GM12878 (cell line): ENCODE measurements at regions not wholly inside any gene's neighbourhood (a gene's known extent, or its start where the extent isn't known, plus 50 kb on each side); places are given as distances from the start of the nearest gene placed in this dataset.

Source experiments
- ATAC-seq: fragments of 200-7000 bp; cut with Tn5 transposase; 3 replicates; pipeline ENCODE4 v1.9.1; 2020; ENCODE audit warnings: mild to moderate bottlenecking, moderate library complexity
- BruUV-seq: library from RNA; stranded (reverse); fragments of 400-500 nt; replicated peaks from 2 replicates; lab custom pipeline; 2021; lab: Mats Ljungman, UMichigan
- CTCF ChIA-PET: fragments of 300-600 bp; sonication (Branson Sonifier 250); formaldehyde crosslinking; extraction: SDS; loops from one replicate; lab custom pipeline; 2021; ENCODE audit warnings: inconsistent platforms; lab: Yijun Ruan, JAX
- POLR2A ChIA-PET: fragments of 350-600 bp; formaldehyde crosslinking; extraction: SDS; loops from one replicate; lab custom pipeline; 2021; ENCODE audit warnings: inconsistent platforms; lab: Charles Lee
- RAD21 ChIA-PET: fragments of 300-600 bp; sonication (Branson Sonifier 250); formaldehyde crosslinking; loops from one replicate; lab custom pipeline; 2023; ENCODE audit warnings: antibody characterized with exemption; ENCODE audit not compliant: unreplicated experiment; lab: Charles Lee
- SMC1A ChIA-PET: fragments of 300-600 bp; sonication (Branson Sonifier 250); formaldehyde crosslinking; loops from one replicate; lab custom pipeline; 2023; ENCODE audit not compliant: unreplicated experiment, uncharacterized antibody; lab: Charles Lee
- DNase-seq: peaks from one replicate; pipeline ENCODE4 v3.0.0-alpha.2; 2011; ENCODE audit warnings: low read depth, low spot score
- FAIRE-seq: peaks from 3 replicates; lab custom pipeline; 2011; peaks lifted over from hg19 to GRCh38; lab: Jason Lieb, UNC
- H2AFZ ChIP-seq: 2 replicates; pipeline ENCODE4 v1.6.0; 2011; ENCODE audit warnings: low read depth, low read length, control low read depth; ENCODE audit not compliant: control insufficient read depth
- H3K27ac ChIP-seq: 2 replicates; pipeline ENCODE4 v1.5.1; 2011; ENCODE audit warnings: control low read depth; ENCODE audit not compliant: control insufficient read depth, insufficient read depth
- H3K27me3 ChIP-seq, 2 experiments: replicated peaks in 1 of 2; 2 replicates each; pipeline versions ENCODE4 v1.6.0 to v1.6.1; 2011; ENCODE audit warnings: low read length in 1 of 2; ENCODE audit not compliant: control insufficient read depth in 2 of 2, insufficient read depth in 2 of 2
- H3K36me3 ChIP-seq, 2 experiments: 2 replicates each; pipeline ENCODE4 v1.5.1; 2011; ENCODE audit warnings: low read length in 1 of 2; ENCODE audit not compliant: control insufficient read depth in 2 of 2, insufficient read depth in 2 of 2
- H3K4me1 ChIP-seq: 2 replicates; pipeline ENCODE4 v1.6.1; 2011; ENCODE audit warnings: mild to moderate bottlenecking, low read length, moderate library complexity, mixed read lengths; ENCODE audit not compliant: control insufficient read depth, insufficient read depth
- H3K4me2 ChIP-seq: 2 replicates; pipeline ENCODE4 v1.6.0; 2011; ENCODE audit warnings: control low read depth; ENCODE audit not compliant: control insufficient read depth, insufficient read depth
- H3K4me3 ChIP-seq: fragments of 200-600 bp; sonication (generic); 2 replicates; pipeline ENCODE4 v1.5.1; 2016
- H3K79me2 ChIP-seq: 2 replicates; pipeline ENCODE4 v1.6.0; 2011; ENCODE audit warnings: low read length; ENCODE audit not compliant: control insufficient read depth, insufficient read depth
- H3K9ac ChIP-seq: 2 replicates; pipeline ENCODE4 v1.8.0; 2011; ENCODE audit warnings: low read length, control low read depth, mixed read lengths; ENCODE audit not compliant: control insufficient read depth, insufficient read depth
- H3K9me3 ChIP-seq: replicated peaks from 3 replicates; pipeline ENCODE4 v1.5.1; 2011; ENCODE audit warnings: mild to moderate bottlenecking, low read length; ENCODE audit not compliant: control insufficient read depth, insufficient read depth
- H4K20me1 ChIP-seq: 2 replicates; pipeline ENCODE4 v1.6.0; 2011; ENCODE audit not compliant: control insufficient read depth, insufficient read depth
- ATF3 ChIP-seq: IDR thresholded peaks from 2 replicates; pipeline ENCODE4 v1.6.1; 2011; ENCODE audit warnings: low read depth, mild to moderate bottlenecking, low read length, moderate library complexity, borderline replicate concordance; ENCODE audit errors: extremely low read depth
- BCLAF1 ChIP-seq: fragments of 450-650 bp; IDR thresholded peaks from 2 replicates; pipeline ENCODE4 v1.6.1; 2017; ENCODE audit warnings: antibody characterized with exemption, mild to moderate bottlenecking, moderate library complexity
- BRCA1 ChIP-seq: IDR thresholded peaks from 2 replicates; pipeline ENCODE4 v1.6.1; 2011; ENCODE audit warnings: low read depth, low read length, improper control_type of control experiment
- EP300 ChIP-seq, 2 experiments: fragments of 150-350 bp in 1 of 2; IDR thresholded peaks; 2 replicates each; pipeline ENCODE4 v1.6.1; 2011 to 2012; ENCODE audit warnings: low read depth in 2 of 2, low read length in 2 of 2, borderline replicate concordance in 1 of 2, improper control_type of control experiment in 1 of 2, inconsistent platforms in 1 of 2; ENCODE audit not compliant: control insufficient read depth in 1 of 2
- FOXK2 ChIP-seq: fragments of 450-650 bp; IDR thresholded peaks from 2 replicates; pipeline ENCODE4 v1.6.1; 2017; ENCODE audit warnings: mild to moderate bottlenecking, moderate library complexity
- MXI1 ChIP-seq: fragments of 150-350 bp; IDR thresholded peaks from 2 replicates; pipeline ENCODE4 v1.6.1; 2011; ENCODE audit warnings: low read depth, mild to moderate bottlenecking, inconsistent platforms, low read length, improper control_type of control experiment
- MYB ChIP-seq: fragments of 150-350 bp; IDR thresholded peaks from 2 replicates; pipeline ENCODE4 v1.6.1; 2014; ENCODE audit warnings: mild to moderate bottlenecking, low read depth, low read length, borderline replicate concordance
- NR2C1 ChIP-seq: fragments of 450-650 bp; IDR thresholded peaks from 2 replicates; pipeline ENCODE4 v1.6.1; 2017; ENCODE audit warnings: antibody characterized with exemption, mild to moderate bottlenecking, moderate library complexity
- PAX8 ChIP-seq: fragments of 450-650 bp; IDR thresholded peaks from 2 replicates; pipeline ENCODE4 v1.6.1; 2017; ENCODE audit warnings: mild to moderate bottlenecking, moderate library complexity
- POLR2AphosphoS2 ChIP-seq: IDR thresholded peaks from 2 replicates; pipeline ENCODE4 v1.6.1; 2011; ENCODE audit warnings: low read depth, mild to moderate bottlenecking, low read length, improper control_type of control experiment, moderate library complexity
- RAD51 ChIP-seq: fragments of 450-650 bp; IDR thresholded peaks from 2 replicates; pipeline ENCODE4 v1.6.1; 2016; ENCODE audit warnings: moderate library complexity, mild to moderate bottlenecking, inconsistent platforms
- SUPT20H ChIP-seq: IDR thresholded peaks from 2 replicates; pipeline ENCODE4 v1.6.1; 2011; ENCODE audit warnings: low read depth, mild to moderate bottlenecking, low read length, moderate library complexity, borderline replicate concordance; ENCODE audit not compliant: control insufficient read depth
- TCF7 ChIP-seq: IDR thresholded peaks from 2 replicates; pipeline ENCODE4 v1.6.1; 2014; ENCODE audit warnings: antibody characterized with exemption, borderline replicate concordance
- ZNF274 ChIP-seq: IDR thresholded peaks from one replicate; pipeline ENCODE4 v1.8.0; 2011; ENCODE audit not compliant: insufficient read length, insufficient read depth
- WGBS: methylation state at CpG from one replicate; pipeline ENCODE4 v1.1.6; 2016; ENCODE audit warnings: low lambda C conversion rate; ENCODE audit not compliant: insufficient replicate concordance, insufficient coverage; ENCODE audit errors: missing lambda C conversion rate; 5-methylcytosine and 5-hydroxymethylcytosine counted together
- in situ Hi-C: fragments of 300-500 bp; cut with MboI; formaldehyde crosslinking; loops from 9 replicates; pipeline ENCODE4 v1.14.3; 2018; ENCODE audit warnings: mixed read lengths
- intact Hi-C: fragments of 100-400 bp; cut with micrococcal nuclease; formaldehyde crosslinking; loops from one replicate; pipeline ENCODE4 v1.14.2; 2022; ENCODE audit not compliant: unreplicated experiment

DNA sequence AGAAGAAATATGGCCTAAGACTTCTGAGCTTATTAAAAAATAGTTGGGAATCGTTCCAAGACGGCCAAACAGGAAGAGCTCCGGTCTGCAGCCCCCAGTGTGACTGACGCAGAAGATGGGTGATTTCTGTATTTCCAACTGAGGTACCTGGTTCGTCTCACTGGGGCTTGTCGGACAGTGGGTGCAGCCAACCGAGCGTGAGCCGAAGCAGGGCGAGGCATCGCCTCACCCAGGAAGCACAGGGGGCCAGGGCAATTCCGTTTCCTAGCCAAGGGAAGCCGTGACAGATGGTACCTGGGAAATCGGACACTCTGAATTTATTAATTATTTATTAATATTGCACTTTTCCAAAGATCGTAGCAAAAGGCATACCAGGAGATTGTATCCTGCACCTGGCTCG is 857.8 kb downstream of the C12orf50 start (continued):
- no peak for TF ChIP-seq TCF7

DNA sequence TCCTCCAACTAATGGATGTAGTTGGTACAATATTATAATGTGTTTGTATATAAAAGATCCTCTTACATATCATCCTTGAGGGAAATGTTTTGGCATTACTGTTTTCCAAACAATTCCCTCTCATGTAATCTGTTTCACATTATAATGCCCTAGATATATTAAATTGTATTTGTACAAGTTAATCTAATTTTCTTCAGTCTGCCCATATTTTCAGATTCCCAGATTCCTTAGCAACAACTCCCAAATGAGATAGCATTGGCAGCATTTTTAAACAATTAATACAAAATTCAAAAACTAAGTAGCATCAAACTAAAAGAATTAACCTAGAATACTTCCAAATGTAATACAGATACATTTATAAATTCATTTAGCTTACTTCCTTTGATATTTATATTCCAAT is 860.2 kb downstream of the C12orf50 start:
- CTCF ChIA-PET, result no interaction called here

GRCh38 chr12:87165733-87166375 is 863.3 kb downstream of the C12orf50 start:
- Histone ChIP-seq H3K27me3 (no peaks in the 10 kb centered on the region), H3K4me1 (no peaks in the 10 kb centered on the region), H3K79me2 (no peaks in the 10 kb centered on the region), H3K9me3 (peaks cover 4% of the 10 kb centered on the region; the same call in 2 of the 3 replicates), H3K4me3 (no peak overlapping the region), H3K27ac (no peak overlapping the region), H3K36me3 (no peaks in the 10 kb centered on the region), H3K9ac (no peak overlapping the region), H4K20me1 (no peaks in the 10 kb centered on the region), H2AFZ (no peak overlapping the region), H3K4me2 (no peak overlapping the region)
- BruUV-seq, result no TSS peak
- ChIA-PET POLR2A (no interaction called here), RAD21 (no interaction called here), SMC1A (no interaction called here), CTCF (no interaction called here)
- intact Hi-C loops, result no loop called here
- no peak for TF ChIP-seq BCLAF1
- TF ChIP-seq EP300 (IDR thresholded peaks at IDR 0.05; ENCODE audit: borderline replicate concordance in 1 of 2, control insufficient read depth in 1 of 2, low read depth in 2 of 2, low read length in 2 of 2), result no peak
- no peak for TF ChIP-seq MYB
- no peak for TF ChIP-seq ZNF274
- TF ChIP-seq PAX8, result no peak
- TF ChIP-seq NR2C1, result no peak
- TF ChIP-seq RAD51, result no peak
- no peak for FAIRE-seq
- in situ Hi-C loops, result no loop called here
- 69% methylated on average over 3 of the region's 3 CpGs for WGBS
- DNase-seq, result no peak
- no peak for ATAC-seq

More for the DNA sequence above, 860.2 kb downstream of the C12orf50 start:
- Histone ChIP-seq H3K9me3 (peaks cover 4% of the 10 kb centered on the region; the same call in 2 of the 3 replicates), H3K4me1 (no peaks in the 10 kb centered on the region), H3K4me3 (no peak overlapping the region), H3K36me3 (no peaks in the 10 kb centered on the region), H3K4me2 (no peak overlapping the region), H3K27me3 (no peaks in the 10 kb centered on the region), H2AFZ (no peak overlapping the region), H3K27ac (no peak overlapping the region), H3K79me2 (no peaks in the 10 kb centered on the region), H4K20me1 (no peaks in the 10 kb centered on the region), H3K9ac (no peak overlapping the region)
- FAIRE-seq, result no peak
- RAD21 ChIA-PET, result no interaction called here
- no peak for DNase-seq
- POLR2A ChIA-PET, result no interaction called here
- in situ Hi-C loops, result no loop called here
- intact Hi-C loops, result no loop called here
- no peak for ATAC-seq
- SMC1A ChIA-PET, result no interaction called here
- TF ChIP-seq SUPT20H (no peak), FOXK2 (no peak), ATF3 (no peak), MXI1 (no peak), BRCA1 (no peak), POLR2AphosphoS2 (no peak)
- no TSS peak for BruUV-seq
